ENCODE measurements at regions not wholly inside any gene's neighbourhood (a gene's known extent, or its start where the extent isn't known, plus 50 kb on each side); places are given as distances from the start of the nearest gene placed in this dataset.

- Histone ChIP-seq H3K27me3 (ENCODE audit: insufficient read depth, low read depth, low read length) (no peaks in the 10 kb centered on the region), H3K36me3 (ENCODE audit: insufficient read depth, low read length) (no peaks in the 10 kb centered on the region), H3K27ac (ENCODE audit: low read length) (no peak overlapping the region), H3K79me2 (replicated peaks; ENCODE audit: insufficient read depth, low read length) (no peaks in the 10 kb centered on the region), H4K20me1 (ENCODE audit: insufficient read depth) (no peaks in the 10 kb centered on the region), H3K4me3 (ENCODE audit: low read length) (no peak overlapping the region), H3K9ac (ENCODE audit: low read length) (no peak overlapping the region), H2AFZ (ENCODE audit: low read depth, low read length) (no peak overlapping the region), H3K9me3 (ENCODE audit: low read length) (no peaks in the 10 kb centered on the region), H3F3A (ENCODE audit: insufficient read depth, low read length, poor library complexity, severe bottlenecking) (no peaks in the 10 kb centered on the region), H3K4me2 (ENCODE audit: low read length) (no peak overlapping the region), H3K9me2 (ENCODE audit: insufficient read depth, low read length) (no peaks in the 10 kb centered on the region)
- TF ChIP-seq EP300 (conservative IDR thresholded peaks at IDR 0.05; ENCODE audit: poor library complexity, severe bottlenecking): no peak
- TF ChIP-seq SMC3 (conservative IDR thresholded peaks at IDR 0.05; ENCODE audit: poor library complexity): no peak
- no peak for TF ChIP-seq MXI1 (conservative IDR thresholded peaks at IDR 0.05; ENCODE audit: poor library complexity, severe bottlenecking)
- no peak for TF ChIP-seq RAD21 (conservative IDR thresholded peaks at IDR 0.05)
- TF ChIP-seq, protein P1, sequence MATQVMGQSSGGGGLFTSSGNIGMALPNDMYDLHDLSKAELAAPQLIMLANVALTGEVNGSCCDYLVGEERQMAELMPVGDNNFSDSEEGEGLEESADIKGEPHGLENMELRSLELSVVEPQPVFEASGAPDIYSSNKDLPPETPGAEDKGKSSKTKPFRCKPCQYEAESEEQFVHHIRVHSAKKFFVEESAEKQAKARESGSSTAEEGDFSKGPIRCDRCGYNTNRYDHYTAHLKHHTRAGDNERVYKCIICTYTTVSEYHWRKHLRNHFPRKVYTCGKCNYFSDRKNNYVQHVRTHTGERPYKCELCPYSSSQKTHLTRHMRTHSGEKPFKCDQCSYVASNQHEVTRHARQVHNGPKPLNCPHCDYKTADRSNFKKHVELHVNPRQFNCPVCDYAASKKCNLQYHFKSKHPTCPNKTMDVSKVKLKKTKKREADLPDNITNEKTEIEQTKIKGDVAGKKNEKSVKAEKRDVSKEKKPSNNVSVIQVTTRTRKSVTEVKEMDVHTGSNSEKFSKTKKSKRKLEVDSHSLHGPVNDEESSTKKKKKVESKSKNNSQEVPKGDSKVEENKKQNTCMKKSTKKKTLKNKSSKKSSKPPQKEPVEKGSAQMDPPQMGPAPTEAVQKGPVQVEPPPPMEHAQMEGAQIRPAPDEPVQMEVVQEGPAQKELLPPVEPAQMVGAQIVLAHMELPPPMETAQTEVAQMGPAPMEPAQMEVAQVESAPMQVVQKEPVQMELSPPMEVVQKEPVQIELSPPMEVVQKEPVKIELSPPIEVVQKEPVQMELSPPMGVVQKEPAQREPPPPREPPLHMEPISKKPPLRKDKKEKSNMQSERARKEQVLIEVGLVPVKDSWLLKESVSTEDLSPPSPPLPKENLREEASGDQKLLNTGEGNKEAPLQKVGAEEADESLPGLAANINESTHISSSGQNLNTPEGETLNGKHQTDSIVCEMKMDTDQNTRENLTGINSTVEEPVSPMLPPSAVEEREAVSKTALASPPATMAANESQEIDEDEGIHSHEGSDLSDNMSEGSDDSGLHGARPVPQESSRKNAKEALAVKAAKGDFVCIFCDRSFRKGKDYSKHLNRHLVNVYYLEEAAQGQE (IDR thresholded peaks at IDR 0.05; ENCODE audit: borderline replicate concordance): no peak
- TF ChIP-seq EZH2 (IDR thresholded peaks at IDR 0.05; ENCODE audit: borderline replicate concordance, insufficient read depth, low read length, poor library complexity, severe bottlenecking): no peak
Observed at GRCh38 chr4:155434366-155434765, 57.6 kb upstream of the MAP9 start.

DNA sequence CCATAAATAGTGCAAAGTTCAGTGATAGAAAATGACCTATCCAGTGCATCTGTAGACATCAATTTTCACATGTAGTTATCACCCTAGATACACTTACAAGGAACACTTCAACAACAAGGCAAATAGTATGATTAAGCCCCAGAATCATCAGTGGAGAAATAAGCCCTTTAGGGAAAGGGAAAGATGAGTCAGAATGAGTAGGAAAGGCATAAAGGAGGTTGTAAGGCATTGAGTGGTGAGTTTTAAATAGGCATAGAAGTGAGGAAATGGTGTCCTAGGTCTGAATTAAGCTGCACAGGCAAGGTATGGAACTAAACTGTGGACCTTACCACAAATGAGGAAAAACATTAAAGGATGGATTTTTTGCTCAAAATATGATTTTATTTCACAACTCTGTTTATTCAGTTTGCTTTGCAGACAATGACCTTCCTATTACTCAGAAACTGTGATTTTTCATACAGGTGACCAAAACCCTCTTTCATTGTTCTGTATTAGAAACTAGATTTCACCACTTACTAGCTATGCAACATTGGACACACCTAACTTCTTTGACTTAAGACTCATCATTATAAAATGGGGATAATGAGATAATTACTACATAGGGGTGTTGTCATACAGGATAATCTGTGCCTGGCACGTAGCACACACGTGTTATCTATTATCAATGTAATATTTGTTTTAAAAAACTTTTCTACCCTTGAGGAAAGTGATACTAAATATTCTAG, 57.0 kb upstream of the MAP9 start:
- Histone ChIP-seq H3K4me3 (ENCODE audit: low read length) (no peak overlapping the region), H3F3A (ENCODE audit: insufficient read depth, low read length, poor library complexity, severe bottlenecking) (no peaks in the 10 kb centered on the region), H3K4me2 (ENCODE audit: low read length) (no peak overlapping the region), H3K9ac (ENCODE audit: low read length) (no peak overlapping the region), H2AFZ (ENCODE audit: low read depth, low read length) (no peak overlapping the region), H3K27ac (ENCODE audit: low read length) (no peak overlapping the region), H3K9me2 (ENCODE audit: insufficient read depth, low read length) (no peaks in the 10 kb centered on the region), H3K9me3 (ENCODE audit: low read length) (no peaks in the 10 kb centered on the region), H4K20me1 (ENCODE audit: insufficient read depth) (no peaks in the 10 kb centered on the region), H3K36me3 (ENCODE audit: insufficient read depth, low read length) (no peaks in the 10 kb centered on the region), H3K27me3 (ENCODE audit: insufficient read depth, low read depth, low read length) (no peaks in the 10 kb centered on the region), H3K79me2 (replicated peaks; ENCODE audit: insufficient read depth, low read length) (no peaks in the 10 kb centered on the region)
- TF ChIP-seq SMC3 (conservative IDR thresholded peaks at IDR 0.05; ENCODE audit: poor library complexity) (no peak), POLR2AphosphoS5 (IDR thresholded peaks at IDR 0.05) (no peak), MXI1 (conservative IDR thresholded peaks at IDR 0.05; ENCODE audit: poor library complexity, severe bottlenecking) (no peak), EP300 (conservative IDR thresholded peaks at IDR 0.05; ENCODE audit: poor library complexity, severe bottlenecking) (no peak), RAD21 (conservative IDR thresholded peaks at IDR 0.05) (no peak), TAF1 (IDR thresholded peaks at IDR 0.05; ENCODE audit: low read depth) (no peak), CTCF (IDR thresholded peaks at IDR 0.05; ENCODE audit: poor library complexity, severe bottlenecking) (no peak), EZH2 (IDR thresholded peaks at IDR 0.05; ENCODE audit: borderline replicate concordance, insufficient read depth, low read length, poor library complexity, severe bottlenecking) (no peak)
- TF ChIP-seq, protein P1 (IDR thresholded peaks at IDR 0.05; ENCODE audit: borderline replicate concordance): no peak

Measured in neural cell (in vitro differentiated cells).